Activated effector memory CD4-positive, alpha-beta T cell treated with anti-CD3 and anti-CD28 coated beads, Interleukin-2, amount 50 U/mL, for 16 hours (primary cell): ENCODE measurements at regions not wholly inside any gene's neighbourhood (a gene's known extent, or its start where the extent isn't known, plus 50 kb on each side); places are given as distances from the start of the nearest gene placed in this dataset.
A peak's percentile ranks its signal among the peaks of the same experiment; 100 is the strongest.

Source experiments
- DNase-seq: peaks from one replicate; pipeline ENCODE4 v3.0.0-alpha.2; 2020

GRCh38 chr1:5748286-5749225, 243.7 kb downstream of the NPHP4 start:
- peak; percentile 43 for DNase-seq

- no peak for DNase-seq
Measured at GRCh38 chr1:5747426-5748285, 244.6 kb downstream of the NPHP4 start.

- peak; percentile 54 for DNase-seq
Measured at GRCh38 chr1:5746611-5747425, 245.4 kb downstream of the NPHP4 start.

- peak; percentile 83 for DNase-seq
Measured at GRCh38 chr1:5745800-5746610, 246.2 kb downstream of the NPHP4 start.

GRCh38 chr1:5744911-5745799, 247.1 kb downstream of the NPHP4 start:
- DNase-seq = no peak

GRCh38 chr1:5744341-5744740, 247.9 kb downstream of the NPHP4 start:
- no peak for DNase-seq

- DNase-seq = peak; percentile 43
Measured at GRCh38 chr1:5743435-5744095, 248.7 kb downstream of the NPHP4 start.

- DNase-seq = peak; percentile 63
Measured at GRCh38 chr1:5742801-5743200, 249.4 kb downstream of the NPHP4 start.

GRCh38 chr1:5742032-5742431, 250.2 kb downstream of the NPHP4 start:
- DNase-seq = peak; percentile 45

GRCh38 chr1:5740865-5741860, 251.1 kb downstream of the NPHP4 start:
- DNase-seq = peak; percentile 38

- DNase-seq = no peak
Measured at GRCh38 chr1:5740450-5740849, 251.8 kb downstream of the NPHP4 start.

GRCh38 chr1:5739561-5740078, 252.6 kb downstream of the NPHP4 start:
- DNase-seq = peak; percentile 44

GRCh38 chr1:5738911-5739462, 253.2 kb downstream of the NPHP4 start:
- no peak for DNase-seq

GRCh38 chr1:5737081-5737480, 255.1 kb downstream of the NPHP4 start:
- no peak for DNase-seq

GRCh38 chr1:5734996-5735395, 257.2 kb downstream of the NPHP4 start:
- peak; percentile 37 for DNase-seq

- DNase-seq = no peak
Measured at GRCh38 chr1:5734414-5734813, 257.8 kb downstream of the NPHP4 start.

- peak; percentile 41 for DNase-seq
Measured at GRCh38 chr1:5733596-5733995, 258.6 kb downstream of the NPHP4 start.

- DNase-seq = no peak
Measured at GRCh38 chr1:5731110-5731423, 261.2 kb downstream of the NPHP4 start.
